ENCODE measurements at regions not wholly inside any gene's neighbourhood (a gene's known extent, or its start where the extent isn't known, plus 50 kb on each side); places are given as distances from the start of the nearest gene placed in this dataset.

DNA sequence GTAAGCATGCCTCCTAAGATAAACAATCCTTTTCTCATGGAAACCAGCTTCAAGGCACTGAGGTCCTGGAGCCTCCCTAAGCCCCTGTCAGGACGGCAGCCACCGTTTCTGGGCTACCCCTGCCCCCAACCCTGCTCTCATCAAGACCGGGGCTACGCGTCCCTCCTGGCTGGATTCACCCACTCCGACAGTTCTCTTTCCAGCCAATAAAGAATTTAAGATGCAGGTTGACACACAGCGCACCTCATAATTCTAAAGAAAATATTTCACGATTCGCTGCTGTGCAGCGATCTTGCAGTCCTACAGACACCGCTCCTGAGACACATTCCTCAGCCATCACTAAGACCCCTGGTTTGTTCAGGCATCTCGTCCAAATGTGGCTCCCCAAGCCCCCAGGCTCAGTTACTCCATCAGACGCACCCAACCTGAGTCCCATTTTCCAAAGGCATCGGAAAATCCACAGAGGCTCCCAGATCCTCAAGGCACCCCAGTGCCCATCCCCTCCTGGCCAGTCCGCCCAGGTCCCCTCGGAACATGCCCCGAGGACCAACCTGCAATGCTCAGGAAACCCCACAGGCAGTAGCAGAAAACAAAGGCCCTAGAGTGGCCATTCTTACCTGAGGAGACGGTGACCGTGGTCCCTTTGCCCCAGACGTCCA lies 336.3 kb downstream of the TMEM121 start:
- TF ChIP-seq, protein P1, sequence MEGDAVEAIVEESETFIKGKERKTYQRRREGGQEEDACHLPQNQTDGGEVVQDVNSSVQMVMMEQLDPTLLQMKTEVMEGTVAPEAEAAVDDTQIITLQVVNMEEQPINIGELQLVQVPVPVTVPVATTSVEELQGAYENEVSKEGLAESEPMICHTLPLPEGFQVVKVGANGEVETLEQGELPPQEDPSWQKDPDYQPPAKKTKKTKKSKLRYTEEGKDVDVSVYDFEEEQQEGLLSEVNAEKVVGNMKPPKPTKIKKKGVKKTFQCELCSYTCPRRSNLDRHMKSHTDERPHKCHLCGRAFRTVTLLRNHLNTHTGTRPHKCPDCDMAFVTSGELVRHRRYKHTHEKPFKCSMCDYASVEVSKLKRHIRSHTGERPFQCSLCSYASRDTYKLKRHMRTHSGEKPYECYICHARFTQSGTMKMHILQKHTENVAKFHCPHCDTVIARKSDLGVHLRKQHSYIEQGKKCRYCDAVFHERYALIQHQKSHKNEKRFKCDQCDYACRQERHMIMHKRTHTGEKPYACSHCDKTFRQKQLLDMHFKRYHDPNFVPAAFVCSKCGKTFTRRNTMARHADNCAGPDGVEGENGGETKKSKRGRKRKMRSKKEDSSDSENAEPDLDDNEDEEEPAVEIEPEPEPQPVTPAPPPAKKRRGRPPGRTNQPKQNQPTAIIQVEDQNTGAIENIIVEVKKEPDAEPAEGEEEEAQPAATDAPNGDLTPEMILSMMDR (IDR thresholded peaks at IDR 0.05; ENCODE audit: control insufficient read depth, extremely low read depth, insufficient read depth): no peak
- no peak for DNase-seq (ENCODE audit: low read depth)
- no peak overlapping the region for H3K4me3 ChIP-seq (ENCODE audit: low read depth, low read length)

DNA sequence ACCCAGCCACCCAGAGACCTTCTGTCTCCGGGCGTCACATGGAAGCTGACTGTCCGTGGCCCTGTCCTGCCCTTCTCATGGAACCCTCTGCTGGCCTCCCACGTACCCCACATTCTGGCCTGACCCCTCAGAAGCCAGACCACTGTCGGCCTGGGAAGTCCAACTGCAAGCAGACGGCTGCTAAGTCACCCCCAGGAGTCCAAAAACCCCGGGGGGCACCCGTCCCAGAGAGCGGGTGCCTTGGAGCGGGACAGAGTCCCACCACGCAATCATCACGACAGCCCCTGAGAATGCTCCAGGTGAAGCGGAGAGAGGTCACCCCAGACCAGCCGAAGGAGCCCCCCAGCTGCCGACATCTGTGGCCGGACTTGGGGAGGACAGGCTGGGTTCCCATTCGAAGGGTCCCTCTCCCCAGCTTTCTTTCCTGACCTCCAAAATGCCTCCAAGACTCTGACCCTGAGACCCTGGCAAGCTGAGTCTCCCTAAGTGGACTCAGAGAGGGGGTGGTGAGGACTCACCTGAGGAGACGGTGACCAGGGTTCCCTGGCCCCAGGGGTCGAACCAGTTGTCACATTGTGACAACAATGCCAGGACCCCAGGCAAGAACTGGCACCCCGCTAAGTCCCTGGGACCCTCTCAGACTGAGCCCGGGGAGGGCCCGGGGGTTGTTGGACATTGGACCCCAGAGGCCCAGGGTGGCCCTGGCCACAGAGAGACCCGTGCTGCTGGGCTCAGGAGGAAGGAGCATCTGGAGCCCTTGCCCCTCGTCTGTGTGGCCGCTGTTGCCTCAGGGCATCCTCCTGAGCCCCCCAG lies 337.1 kb downstream of the TMEM121 start:
- DNase-seq (ENCODE audit: low read depth): no peak
- TF ChIP-seq, protein P1 (IDR thresholded peaks at IDR 0.05; ENCODE audit: control insufficient read depth, extremely low read depth, insufficient read depth): no peak
- no peak overlapping the region for H3K4me3 ChIP-seq (ENCODE audit: low read depth, low read length)

DNA sequence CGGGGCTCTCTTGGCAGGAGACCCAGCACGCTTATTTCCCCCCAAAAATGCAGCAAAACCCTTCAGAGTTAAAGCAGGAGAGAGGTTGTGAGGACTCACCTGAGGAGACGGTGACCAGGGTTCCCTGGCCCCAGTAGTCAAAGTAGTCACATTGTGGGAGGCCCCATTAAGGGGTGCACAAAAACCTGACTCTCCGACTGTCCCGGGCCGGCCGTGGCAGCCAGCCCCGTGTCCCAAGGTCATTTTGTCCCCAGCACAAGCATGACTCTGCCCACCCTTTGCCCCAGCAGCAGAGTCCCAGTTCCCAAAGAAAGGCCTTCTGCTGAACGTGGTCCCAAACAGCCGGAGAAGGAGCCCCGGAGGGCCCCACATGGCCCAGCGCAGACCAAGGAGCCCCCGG lies 337.7 kb downstream of the TMEM121 start:
- no peak overlapping the region for H3K4me3 ChIP-seq (ENCODE audit: low read depth, low read length)
- TF ChIP-seq, protein P1 (IDR thresholded peaks at IDR 0.05; ENCODE audit: control insufficient read depth, extremely low read depth, insufficient read depth): no peak
- DNase-seq (ENCODE audit: low read depth): no peak

DNA sequence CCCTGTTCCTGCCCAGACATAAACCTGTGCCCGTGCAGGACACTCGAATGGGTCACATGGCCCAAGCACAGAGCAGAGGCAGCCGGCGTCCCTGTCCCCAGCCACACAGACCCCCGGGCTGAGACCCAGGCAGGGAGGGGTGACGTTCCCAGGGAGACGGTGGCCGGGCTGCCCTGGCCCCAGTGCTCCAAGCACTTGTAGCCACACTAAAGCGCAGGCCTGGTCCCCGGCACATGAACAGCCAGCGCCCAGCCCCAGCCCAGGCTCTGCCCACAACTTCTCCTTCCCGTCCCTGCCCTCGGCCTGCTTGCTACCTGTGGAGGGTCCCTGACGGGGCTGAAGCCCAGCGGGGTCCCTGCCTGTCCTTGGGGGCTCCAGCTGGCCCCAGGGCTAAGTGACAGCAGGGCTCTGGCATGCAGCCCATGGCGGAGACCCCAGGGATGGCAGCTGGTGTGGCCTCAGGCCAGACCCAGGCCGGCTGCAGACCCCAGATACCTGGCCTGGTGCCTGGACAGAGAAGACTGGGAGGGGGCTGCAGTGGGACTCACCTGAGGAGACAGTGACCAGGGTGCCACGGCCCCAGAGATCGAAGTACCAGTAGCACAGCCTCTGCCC lies 338.4 kb downstream of the TMEM121 start:
- TF ChIP-seq, protein P1 (IDR thresholded peaks at IDR 0.05; ENCODE audit: control insufficient read depth, extremely low read depth, insufficient read depth): no peak
- DNase-seq (ENCODE audit: low read depth): no peak
- H3K4me3 ChIP-seq (ENCODE audit: low read depth, low read length): no peak overlapping the region

DNA sequence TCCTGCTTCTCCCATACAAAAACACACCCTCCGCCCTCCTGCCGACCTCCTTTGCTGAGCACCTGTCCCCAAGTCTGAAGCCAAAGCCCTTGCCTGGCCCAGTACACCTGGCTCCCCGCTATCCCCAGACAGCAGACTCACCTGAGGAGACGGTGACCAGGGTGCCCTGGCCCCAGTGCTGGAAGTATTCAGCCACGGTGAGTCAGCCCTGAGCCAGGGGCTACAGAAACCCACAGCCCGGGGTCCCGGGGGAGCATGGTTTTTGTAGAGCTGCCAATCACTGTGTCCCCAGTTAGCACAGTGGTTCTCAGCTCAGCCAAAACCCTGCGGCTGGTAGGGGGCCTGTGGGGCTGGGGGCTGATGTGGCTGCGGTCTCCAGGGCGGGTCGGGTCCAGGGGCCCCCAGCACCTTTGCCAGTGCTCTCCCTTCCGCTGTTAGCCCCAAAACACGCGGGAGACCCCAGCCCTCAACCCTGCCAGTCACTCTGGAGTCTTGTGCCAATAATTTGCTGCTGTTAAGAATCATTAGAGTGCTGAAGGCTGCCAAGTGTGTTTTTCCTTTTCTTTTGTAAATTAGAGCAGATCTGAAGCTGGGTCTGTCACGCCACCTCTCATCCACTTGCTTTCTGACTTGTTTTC lies 339.0 kb downstream of the TMEM121 start:
- TF ChIP-seq, protein P1 (IDR thresholded peaks at IDR 0.05; ENCODE audit: control insufficient read depth, extremely low read depth, insufficient read depth): no peak
- DNase-seq (ENCODE audit: low read depth): no peak
- H3K4me3 ChIP-seq (ENCODE audit: low read depth, low read length): no peak overlapping the region

DNA sequence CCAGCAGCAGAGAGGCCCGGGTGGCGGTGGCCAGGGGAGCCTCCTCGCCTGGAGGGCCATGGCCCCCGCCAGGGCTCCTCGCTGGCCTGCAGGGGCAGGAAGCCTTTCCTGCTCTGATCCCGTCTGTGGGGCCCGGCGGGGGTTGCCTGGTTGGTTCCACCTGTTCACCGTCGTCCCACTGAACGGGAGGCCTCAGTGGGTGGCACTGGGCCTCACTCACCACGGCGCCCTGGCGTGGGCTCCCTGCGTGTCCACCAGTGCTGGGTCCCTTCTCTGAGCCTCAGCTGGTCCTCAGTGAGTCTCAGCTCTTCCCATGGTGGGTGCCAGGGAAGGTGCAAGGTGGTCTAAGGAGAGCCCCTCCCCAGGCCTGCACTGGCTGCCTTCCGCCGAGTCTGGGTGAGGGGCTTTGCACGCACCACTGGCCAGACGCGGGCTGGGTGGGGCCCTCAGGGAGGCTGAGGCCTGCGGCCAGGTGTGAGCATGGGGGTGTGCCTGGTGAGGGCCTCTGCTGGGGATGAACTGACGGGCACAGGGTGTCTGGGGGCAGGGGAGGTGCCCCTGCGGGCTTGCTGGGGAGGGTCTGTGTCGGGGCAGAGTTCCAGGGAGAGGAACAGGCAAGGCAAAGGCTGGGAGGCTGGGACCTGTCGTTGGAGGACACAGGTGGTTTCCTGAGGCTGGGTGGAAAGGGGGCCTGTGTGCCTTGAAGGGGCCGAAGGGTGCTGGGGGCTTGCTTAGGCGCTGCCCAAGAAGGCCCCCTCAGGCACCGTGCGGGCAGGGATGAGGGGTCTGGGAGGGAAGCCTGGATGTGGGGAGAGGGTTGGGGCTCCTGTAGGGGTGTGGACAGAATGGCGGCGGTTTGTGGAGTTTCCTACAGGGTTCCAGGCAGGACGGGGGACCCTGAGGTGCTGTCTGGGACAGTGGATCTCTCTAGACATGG lies 339.8 kb downstream of the TMEM121 start:
- no peak for DNase-seq (ENCODE audit: low read depth)
- H3K4me3 ChIP-seq (ENCODE audit: low read depth, low read length): no peak overlapping the region
- TF ChIP-seq, protein P1 (IDR thresholded peaks at IDR 0.05; ENCODE audit: control insufficient read depth, extremely low read depth, insufficient read depth): no peak
